Osteoblast (primary cell): ENCODE measurements at regions not wholly inside any gene's neighbourhood (a gene's known extent, or its start where the extent isn't known, plus 50 kb on each side); places are given as distances from the start of the nearest gene placed in this dataset.

Experiments used
- DNase-seq: peaks from one replicate; pipeline ENCODE4 v3.0.0; 2011; ENCODE audit warnings: low spot score, mixed read lengths; ENCODE audit not compliant: insufficient read length; ENCODE audit errors: missing footprints
- H2AFZ ChIP-seq: 2 replicates; pipeline ENCODE4 v1.6.0; 2011; ENCODE audit warnings: mild to moderate bottlenecking, low read length
- H3K27ac ChIP-seq: 2 replicates; pipeline ENCODE4 v1.5.1; 2011; ENCODE audit warnings: mild to moderate bottlenecking, low read depth, low read length, moderate library complexity
- H3K27me3 ChIP-seq: 2 replicates; pipeline ENCODE4 v1.6.0; 2012; ENCODE audit warnings: mild to moderate bottlenecking, control low read depth, inconsistent platforms, low read length, moderate library complexity; ENCODE audit not compliant: insufficient read depth
- H3K36me3 ChIP-seq: 2 replicates; pipeline ENCODE4 v1.5.1; 2011; ENCODE audit warnings: mild to moderate bottlenecking, low read length, control low read depth, moderate library complexity; ENCODE audit not compliant: insufficient read depth
- H3K4me1 ChIP-seq: 2 replicates; pipeline ENCODE4 v1.5.1; 2011; ENCODE audit warnings: mild to moderate bottlenecking, low read length, control low read depth, moderate library complexity; ENCODE audit not compliant: insufficient read depth
- H3K4me2 ChIP-seq: 2 replicates; pipeline ENCODE4 v1.6.0; 2011; ENCODE audit warnings: mild to moderate bottlenecking, low read length; ENCODE audit not compliant: insufficient read depth
- H3K4me3 ChIP-seq: fragments of 200-600 bp; sonication (generic); 3 replicates; pipeline ENCODE4 v1.5.1; 2012; ENCODE audit warnings: mild to moderate bottlenecking, low read length, inconsistent platforms; ENCODE audit not compliant: insufficient read depth
- H3K79me2 ChIP-seq: 2 replicates; pipeline ENCODE4 v1.6.0; 2012; ENCODE audit warnings: mild to moderate bottlenecking, low read length, control low read depth, inconsistent platforms; ENCODE audit not compliant: insufficient read depth
- H3K9me3 ChIP-seq: 2 replicates; pipeline ENCODE4 v1.5.1; 2011; ENCODE audit warnings: low read depth, low read length, control low read depth
- H4K20me1 ChIP-seq: 2 replicates; pipeline ENCODE4 v1.6.0; 2012; ENCODE audit warnings: mild to moderate bottlenecking, low read length, control low read depth; ENCODE audit not compliant: insufficient read depth
- TF ChIP-seq, protein P1 (sequence below): IDR thresholded peaks from 2 replicates; pipeline ENCODE4 v1.5.1; 2011; ENCODE audit warnings: mild to moderate bottlenecking, low read depth, low read length, moderate library complexity; ENCODE audit errors: extremely low read depth

DNA sequence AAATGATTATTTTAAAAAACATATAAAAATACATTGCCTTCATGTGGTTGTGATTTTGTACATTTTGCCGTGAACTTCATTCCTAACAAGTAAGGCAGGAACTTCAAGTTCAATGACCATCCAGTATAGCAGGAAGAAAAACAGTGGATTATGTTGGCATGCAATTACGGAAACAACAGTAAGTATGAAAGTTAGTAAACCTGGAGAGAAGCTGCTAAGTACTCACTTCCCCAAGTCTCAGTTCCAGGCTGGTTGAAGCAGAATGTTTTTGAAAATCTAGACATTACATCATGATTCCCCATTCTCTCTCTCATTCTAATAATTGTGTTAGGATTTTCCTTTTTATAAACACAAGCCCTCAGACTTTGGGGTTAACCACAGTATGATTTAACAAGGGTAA is 987.1 kb upstream of the KLHL29 start:
- H2AFZ ChIP-seq: no peak overlapping the region
- no peak overlapping the region for H3K4me3 ChIP-seq
- DNase-seq: no peak
- no peaks in the 10 kb centered on the region for H3K36me3 ChIP-seq
- H3K4me2 ChIP-seq: no peak overlapping the region
- no peak overlapping the region for H3K27ac ChIP-seq
- H3K79me2 ChIP-seq: no peaks in the 10 kb centered on the region
- TF ChIP-seq, protein P1, sequence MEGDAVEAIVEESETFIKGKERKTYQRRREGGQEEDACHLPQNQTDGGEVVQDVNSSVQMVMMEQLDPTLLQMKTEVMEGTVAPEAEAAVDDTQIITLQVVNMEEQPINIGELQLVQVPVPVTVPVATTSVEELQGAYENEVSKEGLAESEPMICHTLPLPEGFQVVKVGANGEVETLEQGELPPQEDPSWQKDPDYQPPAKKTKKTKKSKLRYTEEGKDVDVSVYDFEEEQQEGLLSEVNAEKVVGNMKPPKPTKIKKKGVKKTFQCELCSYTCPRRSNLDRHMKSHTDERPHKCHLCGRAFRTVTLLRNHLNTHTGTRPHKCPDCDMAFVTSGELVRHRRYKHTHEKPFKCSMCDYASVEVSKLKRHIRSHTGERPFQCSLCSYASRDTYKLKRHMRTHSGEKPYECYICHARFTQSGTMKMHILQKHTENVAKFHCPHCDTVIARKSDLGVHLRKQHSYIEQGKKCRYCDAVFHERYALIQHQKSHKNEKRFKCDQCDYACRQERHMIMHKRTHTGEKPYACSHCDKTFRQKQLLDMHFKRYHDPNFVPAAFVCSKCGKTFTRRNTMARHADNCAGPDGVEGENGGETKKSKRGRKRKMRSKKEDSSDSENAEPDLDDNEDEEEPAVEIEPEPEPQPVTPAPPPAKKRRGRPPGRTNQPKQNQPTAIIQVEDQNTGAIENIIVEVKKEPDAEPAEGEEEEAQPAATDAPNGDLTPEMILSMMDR: no peak
- H3K27me3 ChIP-seq: no peaks in the 10 kb centered on the region
- no peaks in the 10 kb centered on the region for H3K4me1 ChIP-seq
- no peaks in the 10 kb centered on the region for H3K9me3 ChIP-seq
- no peaks in the 10 kb centered on the region for H4K20me1 ChIP-seq

DNA sequence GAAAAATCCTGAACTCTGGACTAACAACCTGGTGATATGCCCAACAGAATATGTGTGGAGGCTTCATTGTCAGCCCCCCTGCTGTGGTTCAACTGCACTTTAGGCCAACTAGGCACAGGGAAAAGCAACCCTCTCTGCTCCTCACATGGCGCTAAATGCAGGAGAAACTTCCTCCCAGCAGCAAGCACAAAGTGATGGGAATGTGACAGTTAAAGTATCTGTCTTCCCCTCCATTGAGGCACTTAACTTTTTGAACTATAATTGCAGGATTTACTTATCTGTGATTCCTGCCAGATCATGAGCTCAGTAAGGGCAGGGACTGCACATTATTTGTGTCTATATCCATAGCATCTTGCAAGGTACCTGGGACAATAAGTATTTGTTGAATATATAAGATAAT is 981.2 kb upstream of the KLHL29 start:
- H3K27ac ChIP-seq: no peak overlapping the region
- no peaks in the 10 kb centered on the region for H4K20me1 ChIP-seq
- H3K27me3 ChIP-seq: no peaks in the 10 kb centered on the region
- H3K4me3 ChIP-seq: no peak overlapping the region
- no peaks in the 10 kb centered on the region for H3K9me3 ChIP-seq
- no peaks in the 10 kb centered on the region for H3K4me1 ChIP-seq
- no peak overlapping the region for H2AFZ ChIP-seq
- DNase-seq: no peak
- H3K4me2 ChIP-seq: no peak overlapping the region
- TF ChIP-seq, protein P1: no peak
- H3K79me2 ChIP-seq: no peaks in the 10 kb centered on the region
- no peaks in the 10 kb centered on the region for H3K36me3 ChIP-seq

DNA sequence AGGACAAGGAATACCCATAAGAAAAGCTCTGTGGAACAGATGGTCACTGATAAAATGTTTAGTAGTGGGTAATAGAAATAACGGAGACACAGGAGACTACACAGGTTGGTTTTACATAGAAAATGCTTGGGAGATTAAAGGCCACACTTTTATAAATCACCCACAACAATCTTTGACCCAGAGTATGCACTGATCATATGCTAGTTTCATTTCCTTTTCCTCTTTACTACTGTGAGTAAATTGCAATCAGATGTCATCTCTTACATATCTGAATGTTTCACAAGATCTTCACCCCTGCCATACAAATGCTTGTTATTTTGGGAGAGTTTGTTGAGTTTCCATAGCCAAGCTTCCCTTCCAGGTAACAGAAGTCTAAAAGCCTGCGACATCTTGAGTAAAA is 978.4 kb upstream of the KLHL29 start:
- Histone ChIP-seq H4K20me1 (no peaks in the 10 kb centered on the region), H3K36me3 (no peaks in the 10 kb centered on the region), H3K79me2 (no peaks in the 10 kb centered on the region), H3K4me3 (no peak overlapping the region), H3K9me3 (no peaks in the 10 kb centered on the region), H3K4me2 (no peak overlapping the region), H3K27me3 (no peaks in the 10 kb centered on the region), H3K27ac (no peak overlapping the region), H2AFZ (no peak overlapping the region), H3K4me1 (no peaks in the 10 kb centered on the region)
- DNase-seq: no peak
- TF ChIP-seq, protein P1: no peak

DNA sequence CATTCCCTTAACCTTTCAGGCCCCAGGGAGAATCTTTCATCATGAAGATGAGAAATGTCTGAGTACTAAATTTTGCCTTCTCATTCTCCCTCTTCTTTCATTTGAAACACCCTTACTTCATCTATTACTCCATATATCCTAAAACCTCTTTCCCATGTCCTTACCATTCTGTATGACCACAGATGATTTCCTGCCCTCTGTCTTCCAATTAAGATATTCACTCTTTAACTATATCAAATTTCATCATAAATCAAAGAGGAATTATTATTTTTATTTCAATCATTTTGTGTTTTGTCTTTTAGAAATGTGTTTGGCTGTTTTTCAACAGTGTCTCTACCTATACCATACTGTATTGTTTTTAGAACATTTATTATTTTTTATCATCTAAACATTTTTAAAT is 964.9 kb upstream of the KLHL29 start:
- Histone ChIP-seq H4K20me1 (no peaks in the 10 kb centered on the region), H3K9me3 (no peaks in the 10 kb centered on the region), H3K27ac (no peak overlapping the region), H3K4me3 (no peak overlapping the region), H3K36me3 (no peaks in the 10 kb centered on the region), H2AFZ (no peak overlapping the region), H3K27me3 (no peaks in the 10 kb centered on the region), H3K79me2 (no peaks in the 10 kb centered on the region), H3K4me2 (no peak overlapping the region), H3K4me1 (no peaks in the 10 kb centered on the region)
- no peak for DNase-seq
- TF ChIP-seq, protein P1: no peak
